AG10803 (cell line): ENCODE measurements at regions not wholly inside any gene's neighbourhood (a gene's known extent, or its start where the extent isn't known, plus 50 kb on each side); places are given as distances from the start of the nearest gene placed in this dataset.

Experiments used
- DNase-seq: peaks from one replicate; pipeline ENCODE4 v3.0.0; 2010; ENCODE audit warnings: low read depth
- H3K4me3 ChIP-seq: 2 replicates; pipeline ENCODE4 v1.5.1; 2011; ENCODE audit warnings: mild to moderate bottlenecking, low read length, control low read depth
- CTCF ChIP-seq: conservative IDR thresholded peaks from 2 replicates; pipeline ENCODE4 v1.5.1; 2011; ENCODE audit warnings: mild to moderate bottlenecking, low read length, control low read depth, inconsistent platforms

- TF ChIP-seq CTCF, result no peak
- H3K4me3 ChIP-seq, result no peak overlapping the region
- DNase-seq, result no peak
Observed at GRCh38 chr14:98736701-98737338, 535.2 kb downstream of the BCL11B start.

GRCh38 chr14:98741523-98741922 lies 530.5 kb downstream of the BCL11B start:
- no peak for TF ChIP-seq CTCF
- DNase-seq, result no peak
- H3K4me3 ChIP-seq, result no peak overlapping the region

- no peak overlapping the region for H3K4me3 ChIP-seq
- no peak for DNase-seq
- no peak for TF ChIP-seq CTCF
Observed at GRCh38 chr14:98742001-98742400, 530.0 kb downstream of the BCL11B start.

GRCh38 chr14:98743536-98743935 lies 528.5 kb downstream of the BCL11B start:
- no peak for TF ChIP-seq CTCF
- no peak for DNase-seq
- H3K4me3 ChIP-seq, result no peak overlapping the region

GRCh38 chr14:98748966-98749365 lies 523.0 kb downstream of the BCL11B start:
- TF ChIP-seq CTCF, result no peak
- DNase-seq, result no peak
- no peak overlapping the region for H3K4me3 ChIP-seq

GRCh38 chr14:98751110-98751509 lies 520.9 kb downstream of the BCL11B start:
- TF ChIP-seq CTCF, result no peak
- DNase-seq, result no peak
- H3K4me3 ChIP-seq, result no peak overlapping the region

- no peak for TF ChIP-seq CTCF
- no peak for DNase-seq
- no peak overlapping the region for H3K4me3 ChIP-seq
Observed at GRCh38 chr14:98752660-98753059, 519.3 kb downstream of the BCL11B start.
